Activated T-helper 1 cell treated with anti-CD3 and anti-CD28 coated beads, Interleukin-12 subunit alpha, Interleukin-12 subunit beta, Interleukin-2, Interleukin-4 antibody, amounts not matched to agents 30 ng/mL and 10 ng/mL and 1 ng/mL, durations not matched to agents 14 hours and 24 hours and 36 hours (primary cell): ENCODE measurements at regions not wholly inside any gene's neighbourhood (a gene's known extent, or its start where the extent isn't known, plus 50 kb on each side); places are given as distances from the start of the nearest gene placed in this dataset.

Experiments used
- DNase-seq: peaks from one replicate; pipeline ENCODE4 v3.0.0; 2021; ENCODE audit warnings: low spot score
- H3K27ac Mint-ChIP-seq: one replicate; pipeline ENCODE4 v1.8.0; 2021; ENCODE audit warnings: mild to moderate bottlenecking, mixed read lengths
- H3K27me3 Mint-ChIP-seq: one replicate; pipeline ENCODE4 v1.8.0; 2022; ENCODE audit warnings: mild to moderate bottlenecking, moderate library complexity, mixed read lengths; ENCODE audit not compliant: insufficient read depth
- H3K36me3 Mint-ChIP-seq: one replicate; pipeline ENCODE4 v1.8.0; 2021; ENCODE audit warnings: low read depth, mixed read lengths
- H3K4me1 Mint-ChIP-seq: one replicate; pipeline ENCODE4 v1.8.0; 2021; ENCODE audit warnings: low read depth, mixed read lengths
- H3K4me3 Mint-ChIP-seq: one replicate; pipeline ENCODE4 v1.8.0; 2021; ENCODE audit warnings: mild to moderate bottlenecking, moderate library complexity, mixed read lengths
- H3K9me3 Mint-ChIP-seq: one replicate; pipeline ENCODE4 v1.8.0; 2021; ENCODE audit warnings: mixed read lengths
- intact Hi-C: fragments of 100-400 bp; cut with micrococcal nuclease; formaldehyde crosslinking; loops from one replicate; pipeline ENCODE4 v1.15.1; 2024

DNA sequence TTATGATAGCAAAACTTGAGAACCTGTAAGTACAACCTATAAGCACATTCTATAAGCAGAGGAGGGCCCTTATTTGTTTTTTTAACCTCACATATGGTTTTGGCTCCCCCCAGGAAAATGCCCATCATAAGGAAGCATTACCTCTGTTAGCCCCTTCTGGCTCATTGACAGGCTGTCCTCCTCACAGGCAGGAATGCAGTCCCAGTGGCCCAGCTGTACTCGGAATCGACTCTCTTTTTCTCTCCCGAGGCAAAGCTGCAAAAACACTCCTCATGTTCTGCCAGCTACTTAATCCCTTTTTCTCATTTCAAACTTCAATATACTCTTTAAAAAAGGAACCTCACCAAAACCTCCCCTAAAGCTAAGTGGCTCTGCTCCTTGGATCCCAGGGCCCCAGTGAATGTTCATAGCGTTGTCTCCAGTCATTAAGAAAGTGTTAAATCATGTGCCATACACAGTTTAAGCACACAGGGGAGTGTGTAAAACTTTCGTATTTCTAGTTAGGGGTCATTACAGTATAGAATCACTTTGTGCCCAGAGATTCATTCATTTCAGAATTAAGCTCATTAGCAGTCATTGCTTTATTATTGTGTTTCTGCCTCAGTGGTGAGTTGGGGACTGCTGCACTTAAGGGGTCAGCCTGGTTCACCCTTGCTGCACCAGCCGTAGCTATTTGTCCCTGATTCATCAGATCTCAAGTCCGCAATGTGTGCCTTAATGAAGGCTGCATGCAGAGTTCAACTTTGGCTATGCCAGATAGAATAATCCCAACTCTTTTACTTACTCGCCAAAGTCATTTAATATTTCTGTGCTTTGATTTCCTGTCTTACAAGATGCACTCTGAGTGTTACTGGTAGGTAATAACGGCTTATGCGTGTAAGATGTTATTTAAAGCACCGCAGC lies 57.6 kb downstream of the JRKL start:
- no peaks in the 10 kb centered on the region for H3K36me3 Mint-ChIP-seq

DNA sequence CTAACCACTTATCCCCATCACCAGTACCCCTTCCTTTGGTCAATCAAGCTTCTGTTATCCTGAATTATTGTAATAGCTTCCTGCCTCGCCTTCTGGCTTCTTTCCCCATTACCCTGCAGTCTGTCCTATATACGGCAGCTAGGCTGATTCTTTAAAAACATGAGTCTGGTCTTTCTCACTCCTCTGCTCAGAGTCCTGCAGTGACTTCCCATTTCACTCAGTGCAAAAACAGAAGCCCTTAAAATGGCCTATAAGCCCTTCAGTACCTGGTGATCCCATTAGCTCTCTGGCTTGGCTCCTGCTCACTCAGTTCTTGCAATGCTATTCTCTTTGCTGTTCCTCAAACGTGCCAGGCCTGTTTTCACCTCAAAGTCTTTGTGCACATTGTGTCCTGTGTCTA lies 58.4 kb downstream of the JRKL start:
- H3K4me3 Mint-ChIP-seq, result no peak overlapping the region
- H3K4me1 Mint-ChIP-seq, result no peaks in the 10 kb centered on the region
- H3K9me3 Mint-ChIP-seq, result no peaks in the 10 kb centered on the region
- H3K27me3 Mint-ChIP-seq, result peaks cover 14% of the 10 kb centered on the region
- DNase-seq, result no peak
- H3K27ac Mint-ChIP-seq, result no peak overlapping the region
- intact Hi-C loops, result no loop called here
- H3K36me3 Mint-ChIP-seq, result no peaks in the 10 kb centered on the region

More for the DNA sequence above, 57.6 kb downstream of the JRKL start:
- DNase-seq, result no peak
- Mint-ChIP-seq H3K9me3 (no peaks in the 10 kb centered on the region), H3K27me3 (peaks cover 18% of the 10 kb centered on the region), H3K4me3 (no peak overlapping the region), H3K4me1 (no peaks in the 10 kb centered on the region), H3K27ac (no peak overlapping the region)
- intact Hi-C loops, result no loop called here

DNA sequence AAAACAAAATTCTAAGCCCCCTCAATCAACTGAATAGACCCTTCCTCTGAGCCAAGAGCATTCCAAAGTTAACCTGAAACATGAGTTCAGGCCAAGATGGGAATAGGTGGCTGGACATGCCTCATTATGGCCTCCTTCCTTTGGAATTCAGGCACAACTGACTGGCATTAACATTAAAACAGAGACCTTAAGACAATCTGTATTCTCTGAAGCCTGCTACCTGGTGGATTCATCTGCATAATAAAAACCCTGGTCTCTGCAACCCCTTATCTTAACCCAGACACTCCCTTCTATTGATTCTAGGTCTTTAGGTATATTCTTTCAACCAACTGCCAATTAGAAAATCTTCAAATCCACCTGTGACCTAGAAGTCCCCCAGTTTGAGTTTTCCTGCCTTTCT lies 66.3 kb downstream of the JRKL start:
- DNase-seq, result no peak
- Mint-ChIP-seq H3K4me1 (no peaks in the 10 kb centered on the region), H3K4me3 (no peak overlapping the region), H3K27me3 (peaks cover 11% of the 10 kb centered on the region), H3K36me3 (no peaks in the 10 kb centered on the region), H3K9me3 (no peaks in the 10 kb centered on the region), H3K27ac (no peak overlapping the region)
- intact Hi-C loops, result no loop called here

- no peaks in the 10 kb centered on the region for H3K9me3 Mint-ChIP-seq
- H3K27ac Mint-ChIP-seq, result no peak overlapping the region
- H3K4me3 Mint-ChIP-seq, result no peak overlapping the region
- DNase-seq, result no peak
- intact Hi-C loops, result loop anchor here (5.0 kb wide), 1 partner anchor 683 kb away; no protein-coding TSS in a partner anchor
- no peaks in the 10 kb centered on the region for H3K36me3 Mint-ChIP-seq
- H3K4me1 Mint-ChIP-seq, result no peaks in the 10 kb centered on the region
- peaks cover 13% of the 10 kb centered on the region for H3K27me3 Mint-ChIP-seq
These were observed 69.9 kb downstream of the JRKL start for GRCh38 chr11:96459751-96460150.

- H3K9me3 Mint-ChIP-seq, result no peaks in the 10 kb centered on the region
- H3K27me3 Mint-ChIP-seq, result peaks cover 13% of the 10 kb centered on the region
- no peak overlapping the region for H3K4me3 Mint-ChIP-seq
- H3K4me1 Mint-ChIP-seq, result no peaks in the 10 kb centered on the region
- no peak overlapping the region for H3K27ac Mint-ChIP-seq
- no peaks in the 10 kb centered on the region for H3K36me3 Mint-ChIP-seq
- DNase-seq, result no peak
- intact Hi-C loops, result loop anchor here (5.0 kb wide), 1 partner anchor 680 kb away; no protein-coding TSS in a partner anchor
These were observed 72.1 kb downstream of the JRKL start for GRCh38 chr11:96461871-96462270.

- no peaks in the 10 kb centered on the region for H3K36me3 Mint-ChIP-seq
- peaks cover 8% of the 10 kb centered on the region for H3K27me3 Mint-ChIP-seq
- H3K9me3 Mint-ChIP-seq, result no peaks in the 10 kb centered on the region
- H3K4me1 Mint-ChIP-seq, result no peaks in the 10 kb centered on the region
- intact Hi-C loops, result loop anchor here (5.0 kb wide), 1 partner anchor 677 kb away; no protein-coding TSS in a partner anchor
- no peak for DNase-seq
- H3K4me3 Mint-ChIP-seq, result no peak overlapping the region
- H3K27ac Mint-ChIP-seq, result no peak overlapping the region
These were observed 75.0 kb downstream of the JRKL start for GRCh38 chr11:96464700-96465307.

GRCh38 chr11:96465512-96465911 lies 75.7 kb downstream of the JRKL start:
- Mint-ChIP-seq H3K9me3 (no peaks in the 10 kb centered on the region), H3K27ac (no peak overlapping the region), H3K4me1 (no peaks in the 10 kb centered on the region), H3K36me3 (no peaks in the 10 kb centered on the region), H3K27me3 (peaks cover 4% of the 10 kb centered on the region), H3K4me3 (no peak overlapping the region)
- no peak for DNase-seq
- intact Hi-C loops, result no loop called here

- intact Hi-C loops, result no loop called here
- H3K27ac Mint-ChIP-seq, result no peak overlapping the region
- no peak for DNase-seq
- H3K27me3 Mint-ChIP-seq, result peaks cover 4% of the 10 kb centered on the region
- no peak overlapping the region for H3K4me3 Mint-ChIP-seq
- H3K36me3 Mint-ChIP-seq, result no peaks in the 10 kb centered on the region
- no peaks in the 10 kb centered on the region for H3K9me3 Mint-ChIP-seq
- H3K4me1 Mint-ChIP-seq, result no peaks in the 10 kb centered on the region
These were observed 76.8 kb downstream of the JRKL start for GRCh38 chr11:96466607-96467006.

GRCh38 chr11:96469776-96470175 lies 80.0 kb downstream of the JRKL start:
- H3K4me1 Mint-ChIP-seq, result no peaks in the 10 kb centered on the region
- intact Hi-C loops, result no loop called here
- H3K36me3 Mint-ChIP-seq, result no peaks in the 10 kb centered on the region
- peaks cover 6% of the 10 kb centered on the region for H3K9me3 Mint-ChIP-seq
- peaks cover 6% of the 10 kb centered on the region for H3K27me3 Mint-ChIP-seq
- H3K4me3 Mint-ChIP-seq, result no peak overlapping the region
- no peak overlapping the region for H3K27ac Mint-ChIP-seq
- DNase-seq, result no peak

DNA sequence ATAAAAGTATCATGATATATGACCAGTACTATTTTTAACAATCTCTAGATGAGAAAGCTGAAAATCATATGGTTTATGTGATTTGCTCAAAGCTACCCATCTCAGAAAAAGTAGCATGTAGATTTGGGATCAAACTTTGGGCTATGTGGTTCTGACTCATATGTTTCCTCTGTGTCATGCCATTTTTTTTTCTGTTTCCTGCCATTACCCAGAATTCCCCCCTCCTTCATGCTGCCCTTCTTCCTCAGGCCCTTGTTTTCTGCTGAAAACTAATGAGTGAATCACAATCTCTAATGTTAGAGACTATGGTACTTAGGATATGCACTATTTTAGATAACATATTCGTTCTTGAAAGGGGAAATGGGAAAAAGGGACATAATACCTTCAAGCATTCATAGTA lies 80.7 kb downstream of the JRKL start:
- peaks cover 6% of the 10 kb centered on the region for H3K27me3 Mint-ChIP-seq
- no peak overlapping the region for H3K27ac Mint-ChIP-seq
- no peak overlapping the region for H3K4me3 Mint-ChIP-seq
- intact Hi-C loops, result no loop called here
- DNase-seq, result no peak
- H3K36me3 Mint-ChIP-seq, result no peaks in the 10 kb centered on the region
- H3K9me3 Mint-ChIP-seq, result peaks cover 6% of the 10 kb centered on the region
- no peaks in the 10 kb centered on the region for H3K4me1 Mint-ChIP-seq

GRCh38 chr11:96472085-96472484 lies 82.3 kb downstream of the JRKL start:
- H3K4me1 Mint-ChIP-seq, result no peaks in the 10 kb centered on the region
- H3K27me3 Mint-ChIP-seq, result peaks cover 8% of the 10 kb centered on the region
- H3K4me3 Mint-ChIP-seq, result no peak overlapping the region
- no peak for DNase-seq
- intact Hi-C loops, result no loop called here
- no peak overlapping the region for H3K27ac Mint-ChIP-seq
- H3K9me3 Mint-ChIP-seq, result peaks cover 6% of the 10 kb centered on the region
- no peaks in the 10 kb centered on the region for H3K36me3 Mint-ChIP-seq

GRCh38 chr11:96474263-96474662 lies 84.5 kb downstream of the JRKL start:
- Mint-ChIP-seq H3K36me3 (no peaks in the 10 kb centered on the region), H3K9me3 (peaks cover 6% of the 10 kb centered on the region), H3K4me1 (no peaks in the 10 kb centered on the region), H3K4me3 (no peak overlapping the region), H3K27ac (no peak overlapping the region), H3K27me3 (peaks cover 7% of the 10 kb centered on the region)
- intact Hi-C loops, result no loop called here
- no peak for DNase-seq

- no peak for DNase-seq
- intact Hi-C loops, result no loop called here
- no peaks in the 10 kb centered on the region for H3K4me1 Mint-ChIP-seq
- H3K27ac Mint-ChIP-seq, result no peak overlapping the region
- no peak overlapping the region for H3K4me3 Mint-ChIP-seq
- peaks cover 7% of the 10 kb centered on the region for H3K27me3 Mint-ChIP-seq
- no peaks in the 10 kb centered on the region for H3K36me3 Mint-ChIP-seq
- H3K9me3 Mint-ChIP-seq, result no peaks in the 10 kb centered on the region
These were observed 91.4 kb downstream of the JRKL start for GRCh38 chr11:96481204-96481603.
